Inflammatory macrophage treated with lipopolysaccharide for 4 hours (primary cell): ENCODE measurements at regions not wholly inside any gene's neighbourhood (a gene's known extent, or its start where the extent isn't known, plus 50 kb on each side); places are given as distances from the start of the nearest gene placed in this dataset.

Experiments
- DNase-seq: peaks from one replicate; pipeline ENCODE4 v3.0.0-alpha.2; 2020

DNA sequence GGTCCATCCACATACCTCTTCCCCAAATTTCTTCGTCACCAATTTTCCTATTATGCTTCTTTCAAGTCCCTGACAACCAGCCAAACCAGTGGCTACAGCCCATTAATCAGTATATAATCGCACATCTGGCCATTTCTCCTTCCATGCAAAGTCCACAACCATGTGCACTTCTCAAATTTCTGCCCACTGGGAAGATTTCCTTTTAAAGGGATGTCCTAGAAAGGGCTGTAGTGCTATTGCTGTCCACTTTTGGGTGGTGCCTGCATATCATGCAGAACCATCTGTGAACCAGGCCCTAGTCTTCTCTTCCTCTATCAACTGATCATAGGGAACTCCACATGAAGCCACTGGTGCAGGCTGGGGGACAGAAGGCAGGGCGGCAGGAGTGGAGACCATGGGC is 55.2 kb upstream of the MID1IP1 start:
- no peak for DNase-seq

DNA sequence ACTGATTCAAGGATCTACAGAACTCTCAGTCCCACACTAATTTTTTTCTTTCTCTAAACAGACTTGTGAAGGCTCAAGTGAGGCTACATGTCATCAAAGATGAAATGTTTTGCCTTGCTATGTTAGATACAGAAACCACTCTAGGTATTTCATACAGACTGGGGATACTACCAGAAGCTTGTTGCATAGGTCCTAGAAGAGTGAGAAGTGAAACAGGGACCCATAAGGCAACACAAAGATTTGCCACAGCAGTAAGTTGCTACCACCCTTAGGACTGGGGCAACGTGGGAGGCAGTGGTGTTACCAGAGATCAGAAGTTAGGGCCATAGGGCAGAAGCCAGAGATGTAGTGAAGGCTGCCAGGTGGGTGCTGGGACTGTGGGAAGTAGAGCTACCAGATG is 50.7 kb upstream of the MID1IP1 start:
- peak; percentile 13 for DNase-seq
